HG03457 (cell line): ENCODE measurements at regions not wholly inside any gene's neighbourhood (a gene's known extent, or its start where the extent isn't known, plus 50 kb on each side); places are given as distances from the start of the nearest gene placed in this dataset.
"Not testable (repeated sequence)": the region's sequence is repeated elsewhere in the genome, so short reads cannot be mapped to it uniquely, and the experiment has no call there.

ENCODE experiments used
- ATAC-seq: cut with Tn5 transposase; IDR thresholded peaks from one replicate; pipeline ENCODE4 v1.9.1; 2021; ENCODE audit warnings: moderate number of reproducible peaks; ENCODE audit not compliant: unreplicated experiment

DNA sequence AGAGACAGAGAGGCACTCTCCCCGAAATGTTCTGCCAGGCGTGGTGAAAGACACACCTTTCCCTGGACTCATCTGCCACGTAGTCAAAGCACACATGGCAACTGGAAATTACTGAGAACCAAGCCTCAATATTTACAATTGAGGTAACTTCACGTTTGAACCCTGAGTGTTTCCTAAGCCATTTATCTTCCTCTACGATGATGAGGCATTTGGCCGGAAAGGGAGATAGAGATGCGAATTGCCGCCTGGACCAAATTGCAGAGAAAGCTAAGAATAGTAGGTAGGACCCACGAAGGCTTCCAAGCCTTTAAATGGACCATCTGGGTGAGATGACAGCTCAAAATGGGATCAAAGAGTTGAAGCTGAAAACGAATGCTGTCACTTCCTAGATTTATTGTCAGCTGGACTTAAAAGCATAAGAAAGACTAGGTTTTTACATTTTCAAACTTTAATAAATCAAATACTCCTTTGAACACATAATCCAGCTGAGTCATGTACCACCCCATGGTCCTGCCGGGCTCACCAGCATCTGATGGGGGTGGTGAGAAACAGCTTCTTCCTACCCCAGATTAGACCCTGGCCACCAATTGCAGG lies 135.6 kb upstream of the LYZL2 start:
- no peak for ATAC-seq

DNA sequence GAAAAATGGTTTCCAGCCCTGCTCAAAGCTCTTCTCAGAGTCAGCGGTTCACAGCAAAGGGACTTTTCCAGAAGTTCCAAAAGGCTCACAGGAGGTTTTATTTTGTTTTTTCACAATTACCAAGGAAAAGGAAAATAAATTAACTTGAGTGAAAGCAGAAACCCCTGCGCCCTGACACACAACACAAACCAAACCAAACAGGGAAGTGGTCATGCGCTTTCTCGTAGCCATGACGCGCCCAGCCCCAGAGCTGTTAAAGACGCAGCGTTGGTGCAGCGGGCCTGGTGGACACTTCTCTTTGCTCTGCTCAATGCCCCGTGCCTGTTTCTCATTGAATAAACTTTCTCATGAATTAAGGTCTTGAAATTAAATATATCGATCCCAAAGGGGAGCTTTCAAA lies 134.4 kb upstream of the LYZL2 start:
- no peak for ATAC-seq

DNA sequence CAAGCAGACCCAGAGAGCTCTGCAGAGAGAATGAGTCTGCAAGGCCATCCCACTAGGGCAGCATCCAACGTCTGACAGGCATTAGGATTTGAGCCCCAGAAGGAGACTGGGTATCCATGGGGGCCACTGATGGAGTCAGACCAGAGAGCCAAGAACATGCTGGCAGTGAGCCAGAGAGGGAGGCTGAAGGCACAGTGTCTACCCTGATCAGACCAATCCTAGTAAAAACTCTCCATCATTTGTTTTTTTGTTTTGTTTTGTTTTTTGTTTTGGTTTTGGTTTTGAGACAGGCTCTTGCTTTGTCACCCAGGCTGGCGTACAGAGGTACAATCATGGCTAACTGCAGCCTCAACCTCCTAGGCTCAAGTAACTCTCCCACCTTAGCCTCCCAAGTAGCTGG lies 133.1 kb upstream of the LYZL2 start:
- no peak for ATAC-seq

DNA sequence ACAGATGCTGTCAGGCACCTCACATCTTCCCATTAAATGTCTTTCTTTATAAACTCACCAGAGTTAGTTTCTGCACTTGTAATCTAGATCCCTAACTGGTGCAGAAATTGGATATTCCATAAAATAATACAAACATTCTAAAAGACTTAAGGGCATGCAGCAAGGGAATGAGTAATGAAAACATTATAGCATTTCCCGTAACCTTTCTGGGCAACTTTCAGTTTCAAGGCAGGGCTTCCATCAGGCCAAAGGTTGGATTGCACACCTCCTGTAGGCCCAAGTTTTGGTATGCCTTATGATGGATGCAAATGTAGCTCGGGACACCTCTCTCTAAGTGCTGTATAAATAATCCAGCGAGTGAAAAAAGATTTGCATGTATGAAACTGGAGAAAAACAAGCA lies 129.9 kb upstream of the LYZL2 start:
- ATAC-seq, result no peak

DNA sequence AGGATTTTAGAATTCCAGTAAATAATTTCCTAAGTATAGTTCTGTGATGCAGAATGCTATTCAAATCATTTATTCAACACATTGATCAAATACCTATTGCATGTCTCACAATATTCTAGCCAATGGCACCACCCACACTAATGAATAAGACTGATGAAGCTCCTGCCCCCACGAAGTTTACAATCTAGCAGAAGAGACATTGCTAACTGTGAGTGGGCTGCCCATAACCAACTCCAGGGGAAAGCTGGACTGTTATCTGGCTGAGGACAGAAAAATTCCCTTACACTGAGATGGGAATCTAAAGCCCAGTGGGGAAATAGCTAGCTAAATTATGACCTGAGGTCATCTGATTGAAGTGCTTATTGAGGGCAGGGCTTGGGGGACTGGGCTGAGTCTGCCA lies 128.8 kb upstream of the LYZL2 start:
- no peak for ATAC-seq

DNA sequence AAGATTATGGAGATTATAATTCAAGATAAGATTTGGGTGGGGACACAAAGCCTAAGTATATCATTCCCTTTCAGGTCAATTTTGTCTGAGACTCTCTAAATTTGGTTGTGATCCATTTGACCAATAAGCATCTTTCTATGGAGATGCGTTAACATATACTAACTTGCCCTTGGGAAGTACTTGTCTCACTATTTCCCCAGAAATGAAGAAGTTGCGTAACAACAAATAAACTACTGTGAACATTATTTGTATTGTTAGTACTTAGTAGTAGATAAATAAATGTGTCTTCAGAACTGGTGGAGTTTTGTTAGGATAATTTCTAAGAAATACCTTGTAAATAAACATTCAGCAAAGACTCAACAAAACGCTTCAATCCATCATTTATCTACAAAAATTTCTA lies 127.3 kb upstream of the LYZL2 start:
- ATAC-seq, result no peak

DNA sequence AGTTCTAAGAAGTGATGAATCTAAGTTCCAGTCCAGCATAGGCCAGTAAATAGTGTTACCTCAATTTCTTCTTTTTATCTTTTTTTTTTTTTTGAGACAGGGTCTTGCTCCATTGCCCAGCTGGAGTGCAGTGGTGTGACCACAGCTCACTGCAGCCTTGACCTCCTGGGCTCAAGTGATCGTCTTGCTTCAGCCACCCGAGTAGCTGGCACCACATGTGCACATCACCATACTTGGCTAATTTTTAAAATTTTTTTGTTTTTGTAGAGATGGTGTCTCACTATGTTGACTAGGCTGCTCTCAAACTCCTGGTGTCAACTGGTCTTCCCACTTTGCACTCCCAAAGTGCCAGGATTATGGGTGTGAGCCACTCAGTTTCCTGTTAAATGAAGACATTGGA lies 126.6 kb upstream of the LYZL2 start:
- ATAC-seq, result no peak

GRCh38 chr10:30755441-30755953 lies 125.9 kb upstream of the LYZL2 start:
- no peak for ATAC-seq

DNA sequence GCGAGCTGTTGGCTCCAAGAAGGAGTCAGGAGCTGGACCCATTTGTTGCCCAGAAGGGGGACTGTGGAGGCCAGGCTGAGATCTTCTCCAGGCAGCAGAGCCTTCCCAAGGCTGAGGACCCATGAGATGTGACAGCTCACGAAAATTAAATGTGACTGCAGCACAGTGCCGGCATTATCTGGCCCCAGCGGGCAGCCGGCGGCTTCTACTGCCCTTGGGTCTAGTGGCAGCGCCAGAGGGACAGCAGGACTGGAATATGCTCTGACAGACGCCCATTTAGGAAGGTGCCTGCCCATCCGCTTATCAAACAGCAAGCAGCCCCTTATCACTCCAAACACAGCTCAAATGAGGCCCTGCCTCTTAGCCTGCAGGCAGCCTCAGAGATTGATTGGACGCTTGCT lies 122.9 kb upstream of the LYZL2 start:
- ATAC-seq, result no peak

DNA sequence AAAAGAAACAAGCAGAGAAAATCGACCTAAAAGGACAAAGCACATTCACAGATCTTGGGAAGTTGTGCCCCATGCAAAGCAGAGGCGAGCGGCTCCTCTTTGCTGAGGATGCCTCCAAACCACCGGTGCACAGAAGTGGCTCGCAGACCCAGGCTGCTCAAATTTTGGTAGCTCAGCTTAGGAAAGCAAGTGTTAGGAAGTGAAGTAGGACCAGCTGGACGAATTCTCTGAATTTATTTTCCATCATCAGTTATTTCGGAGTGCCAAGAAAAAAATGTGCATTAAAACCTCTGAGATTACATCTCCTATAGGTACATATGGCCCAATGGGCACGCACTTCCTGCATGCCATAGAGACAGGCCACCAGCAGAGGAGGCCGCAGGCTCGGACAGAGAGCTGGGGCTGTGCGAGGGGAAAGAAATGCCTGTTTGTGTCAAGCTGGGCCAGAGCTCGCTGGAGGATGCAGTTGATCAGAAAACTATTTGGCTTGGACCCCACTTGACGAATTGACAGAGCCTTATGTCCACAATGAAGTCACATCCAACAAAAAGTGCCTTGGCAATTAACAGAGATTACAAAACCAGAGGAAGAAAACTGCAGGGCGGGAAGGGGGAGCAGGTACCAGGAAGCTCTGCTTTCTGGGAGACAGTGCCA lies 122.3 kb upstream of the LYZL2 start:
- ATAC-seq, result no peak

DNA sequence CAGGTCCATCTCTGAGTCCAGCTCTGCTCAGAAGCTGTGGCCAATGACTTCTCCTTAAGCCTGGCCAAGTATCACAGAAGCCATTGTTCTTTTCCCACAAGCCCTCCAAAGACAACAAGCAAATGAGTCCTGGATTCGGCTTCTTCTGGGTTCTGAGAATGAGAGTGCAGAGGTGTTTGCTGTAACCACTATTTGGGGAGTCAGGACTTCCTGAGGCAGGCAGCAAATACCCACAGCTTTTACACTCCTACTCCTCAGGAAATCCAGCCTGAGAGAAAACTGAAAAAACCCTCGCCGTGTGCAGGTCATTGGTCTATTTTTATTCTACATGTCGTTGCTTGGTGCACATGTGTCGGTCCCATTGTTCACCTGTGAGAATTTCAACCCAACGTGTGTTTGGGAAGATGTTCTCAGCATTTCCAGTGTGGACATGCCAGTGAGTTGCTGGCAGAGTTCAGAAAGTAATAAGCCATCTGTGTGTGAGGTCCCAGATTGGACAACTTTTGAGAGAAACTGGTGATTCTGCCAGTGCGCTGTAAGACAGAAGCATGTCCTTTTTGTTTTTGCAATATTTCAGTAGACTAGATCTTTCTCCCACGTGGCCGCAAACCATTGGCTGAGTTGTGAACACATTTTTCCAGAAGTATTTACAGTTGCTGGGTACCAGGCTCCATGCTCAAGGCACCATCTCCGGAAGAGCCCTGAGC lies 121.6 kb upstream of the LYZL2 start:
- ATAC-seq, result no peak

DNA sequence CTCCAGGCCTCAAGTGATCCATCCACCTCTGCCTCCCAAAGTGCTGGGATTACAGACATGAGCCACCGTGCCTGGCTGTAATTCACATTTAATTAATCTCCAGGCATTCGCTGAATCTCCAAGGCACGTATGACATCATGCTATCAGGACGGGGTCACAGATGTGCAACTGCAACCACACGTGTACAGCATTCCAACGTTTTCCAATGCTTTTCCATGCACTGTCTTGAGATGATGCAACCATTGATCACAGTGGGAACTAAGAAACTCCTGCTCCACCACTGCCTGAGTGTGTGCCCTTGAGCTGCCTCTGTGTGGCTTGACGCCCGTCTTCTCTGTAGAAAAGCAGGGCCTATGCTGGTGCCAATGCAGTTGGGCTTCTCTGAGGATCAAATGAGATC lies 119.8 kb upstream of the LYZL2 start:
- ATAC-seq, result no peak

DNA sequence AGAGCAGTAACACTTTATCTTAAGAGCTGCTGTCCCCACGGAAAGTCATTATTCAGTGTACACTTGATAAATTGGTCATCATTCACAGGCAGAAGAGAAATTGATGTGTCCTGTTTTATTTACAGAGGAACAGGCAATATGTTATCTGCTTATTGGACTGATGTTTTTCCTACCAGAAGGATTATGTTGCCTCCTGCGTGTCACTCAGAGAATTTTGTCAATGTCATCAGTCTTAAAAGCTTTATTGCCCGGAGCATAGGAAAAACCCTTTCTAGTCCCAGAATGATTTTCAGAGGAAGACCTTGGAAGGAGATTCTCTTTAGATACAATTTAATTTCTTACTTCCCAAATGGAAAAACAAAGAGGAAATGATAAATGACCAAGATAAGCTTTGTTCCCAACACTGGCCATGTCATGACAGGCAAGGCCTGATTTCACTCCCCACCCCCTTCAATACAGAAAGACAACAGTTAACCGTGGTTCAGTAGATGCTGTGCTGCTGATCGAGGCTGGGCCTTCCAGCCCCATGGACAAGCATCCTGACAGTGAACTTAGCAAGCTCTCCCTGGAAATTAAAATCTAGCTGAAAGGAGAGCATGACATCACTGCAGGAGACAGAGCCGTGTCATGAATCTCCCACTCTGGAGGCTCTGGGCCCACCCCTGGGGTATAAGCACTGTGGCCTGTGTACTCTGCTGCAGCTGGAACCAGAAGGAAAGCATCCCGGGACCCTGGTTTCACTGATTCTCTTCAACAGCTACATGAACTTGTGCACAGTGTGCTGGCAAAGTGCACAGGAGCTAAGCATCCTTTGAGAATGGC lies 118.8 kb upstream of the LYZL2 start:
- no peak for ATAC-seq

- ATAC-seq, result no peak
Observed at GRCh38 chr10:30747633-30748032, 118.1 kb upstream of the LYZL2 start.

GRCh38 chr10:30745953-30746352 lies 116.4 kb upstream of the LYZL2 start:
- no peak for ATAC-seq

GRCh38 chr10:30744106-30744505 lies 114.6 kb upstream of the LYZL2 start:
- ATAC-seq, result no peak

DNA sequence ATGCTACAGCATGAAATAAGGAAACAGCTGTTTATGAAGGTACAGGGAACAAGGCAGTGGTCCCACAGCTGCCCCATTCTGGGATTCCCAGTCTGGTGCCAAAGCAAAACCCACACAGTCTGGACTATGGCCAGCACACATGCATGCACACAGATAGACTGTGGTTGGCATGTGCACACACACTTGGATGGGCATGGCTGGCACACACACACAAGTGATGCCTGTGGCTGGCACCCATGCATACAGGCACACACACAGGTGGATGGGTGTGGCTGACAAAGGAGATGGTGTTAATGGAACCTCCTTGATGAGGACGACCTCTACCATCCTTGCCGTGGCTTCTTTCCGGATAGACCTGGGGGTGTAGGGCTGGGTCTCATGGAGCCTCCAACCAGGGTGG lies 114.0 kb upstream of the LYZL2 start:
- ATAC-seq, result no peak

DNA sequence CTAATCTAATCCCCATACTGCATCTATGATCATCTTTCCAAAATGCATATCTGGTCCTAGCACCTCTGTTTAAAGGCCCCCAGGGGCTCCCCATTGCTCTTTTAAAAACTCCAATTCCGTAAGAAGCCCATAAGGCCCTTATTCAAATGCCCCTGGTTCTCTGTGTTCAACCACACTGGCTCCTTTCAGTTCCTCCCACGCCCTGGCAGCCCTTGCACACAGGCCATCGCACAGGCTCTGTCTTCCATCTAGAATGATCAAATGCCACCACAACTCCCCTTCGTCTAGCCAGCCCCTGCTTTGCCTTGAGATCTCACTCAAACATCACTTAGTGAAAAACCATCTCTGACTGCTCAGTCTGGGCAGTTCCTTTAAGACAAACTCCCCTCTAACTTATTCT lies 112.9 kb upstream of the LYZL2 start:
- ATAC-seq, result peak; percentile 73

GRCh38 chr10:30740774-30741173 lies 111.2 kb upstream of the LYZL2 start:
- ATAC-seq, result not testable (repeated sequence)

- no peak for ATAC-seq
Observed at GRCh38 chr10:30738416-30738815, 108.9 kb upstream of the LYZL2 start.

GRCh38 chr10:30737931-30738391 lies 108.4 kb upstream of the LYZL2 start:
- no peak for ATAC-seq
